ENCODE measurements at regions not wholly inside any gene's neighbourhood (a gene's known extent, or its start where the extent isn't known, plus 50 kb on each side); places are given as distances from the start of the nearest gene placed in this dataset.

- 0% methylated on average over 3 of the region's 3 CpGs for WGBS (ENCODE audit: low lambda C conversion rate)
- no peak overlapping the region for H3K9ac ChIP-seq (ENCODE audit: insufficient read depth, low read depth, low read length)
- H3K9me3 ChIP-seq (ENCODE audit: low read length) = no peaks in the 10 kb centered on the region
- ATAC-seq (no peak), FAIRE-seq (no peak), DNase-seq (ENCODE audit: low spot score) (no peak)
- ChIA-PET CTCF (ENCODE audit: low intra/inter-chr PET ratio, low total read pairs) (no interaction called here), POLR2A (no interaction called here)
- in situ Hi-C loops (cut with HindIII; ENCODE audit: extremely low pct_ligation_motif_present, low pct_unique_long_range_greater_than_20kb) = no loop called here
- H3K4me1 ChIP-seq (ENCODE audit: insufficient read depth, low read length) = peaks cover 7% of the 10 kb centered on the region; the same call in 1 of the 2 replicates
- no peaks in the 10 kb centered on the region for H3K36me3 ChIP-seq (replicated peaks in 1 of 2; ENCODE audit: control insufficient read depth in 1 of 2, insufficient read depth in 2 of 2, low read length in 2 of 2)
- H3K27me3 ChIP-seq (ENCODE audit: control insufficient read depth in 1 of 2, insufficient read depth in 2 of 2, low read length in 2 of 2) = no peaks in the 10 kb centered on the region
- no peaks in the 10 kb centered on the region for H3K79me2 ChIP-seq (ENCODE audit: insufficient read depth, low read length)
- intact Hi-C loops (cut with micrococcal nuclease; ENCODE audit: unreplicated experiment) = no loop called here
- H3K4me2 ChIP-seq (ENCODE audit: low read depth, low read length) = no peak overlapping the region
- H3K27ac ChIP-seq (ENCODE audit: extremely low read length, insufficient read depth, low read length) = no peak overlapping the region
- H2AFZ ChIP-seq (ENCODE audit: low read length) = no peak overlapping the region
- TF ChIP-seq, protein P1, sequence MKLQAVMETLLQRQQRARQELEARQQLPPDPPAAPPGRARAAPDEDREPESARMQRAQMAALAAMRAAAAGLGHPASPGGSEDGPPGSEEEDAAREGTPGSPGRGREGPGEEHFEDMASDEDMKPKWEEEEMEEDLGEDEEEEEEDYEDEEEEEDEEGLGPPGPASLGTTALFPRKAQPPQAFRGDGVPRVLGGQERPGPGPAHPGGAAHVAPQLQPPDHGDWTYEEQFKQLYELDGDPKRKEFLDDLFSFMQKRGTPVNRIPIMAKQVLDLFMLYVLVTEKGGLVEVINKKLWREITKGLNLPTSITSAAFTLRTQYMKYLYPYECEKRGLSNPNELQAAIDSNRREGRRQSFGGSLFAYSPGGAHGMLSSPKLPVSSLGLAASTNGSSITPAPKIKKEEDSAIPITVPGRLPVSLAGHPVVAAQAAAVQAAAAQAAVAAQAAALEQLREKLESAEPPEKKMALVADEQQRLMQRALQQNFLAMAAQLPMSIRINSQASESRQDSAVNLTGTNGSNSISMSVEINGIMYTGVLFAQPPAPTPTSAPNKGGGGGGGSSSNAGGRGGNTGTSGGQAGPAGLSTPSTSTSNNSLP (IDR thresholded peaks at IDR 0.05; ENCODE audit: low read depth, low read length) = no peak
- TF ChIP-seq SOX5 (CRISPR knock-in tag; IDR thresholded peaks at IDR 0.05; ENCODE audit: borderline replicate concordance) = no peak
- no peaks in the 10 kb centered on the region for H4K20me1 ChIP-seq (ENCODE audit: insufficient read depth, low read length)
- H3K4me3 ChIP-seq (replicated peaks in 1 of 3; ENCODE audit: insufficient read depth in 1 of 3, low read depth in 2 of 3, low read length in 3 of 3) = no peak overlapping the region
- no TSS peak for BruUV-seq (replicated peaks)
These were observed 154.1 kb downstream of the MAT2B start for GRCh38 chr5:163659568-163659902.

DNA sequence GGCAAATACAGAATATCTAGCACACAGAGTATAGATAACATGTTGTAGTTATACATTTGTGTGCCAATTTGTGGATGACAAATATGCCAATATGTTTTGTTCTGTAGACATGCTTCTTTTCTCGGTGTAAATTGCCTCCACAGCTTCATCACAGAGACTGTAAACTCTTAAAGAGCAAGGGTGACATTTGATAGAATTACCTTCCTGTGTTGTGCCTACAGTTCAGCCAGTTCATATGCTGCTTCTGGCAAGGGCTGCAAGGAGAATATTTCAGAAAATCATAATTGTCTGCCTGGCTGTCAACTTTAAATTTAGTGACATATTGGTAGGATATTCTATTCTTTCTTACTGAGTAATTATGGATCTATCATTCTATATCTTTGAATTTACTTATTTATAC is 155.1 kb downstream of the MAT2B start:
- no TSS peak for BruUV-seq (replicated peaks)
- ATAC-seq (no peak), FAIRE-seq (no peak)

More for the DNA sequence above, 155.1 kb downstream of the MAT2B start:
- Histone ChIP-seq H3K4me3 (replicated peaks in 1 of 3; ENCODE audit: insufficient read depth in 1 of 3, low read depth in 2 of 3, low read length in 3 of 3) (no peak overlapping the region), H3K4me1 (ENCODE audit: insufficient read depth, low read length) (peaks cover 7% of the 10 kb centered on the region; the same call in 1 of the 2 replicates), H2AFZ (ENCODE audit: low read length) (no peak overlapping the region), H3K79me2 (ENCODE audit: insufficient read depth, low read length) (no peaks in the 10 kb centered on the region), H3K9ac (ENCODE audit: insufficient read depth, low read depth, low read length) (no peak overlapping the region), H4K20me1 (ENCODE audit: insufficient read depth, low read length) (no peaks in the 10 kb centered on the region), H3K36me3 (replicated peaks in 1 of 2; ENCODE audit: control insufficient read depth in 1 of 2, insufficient read depth in 2 of 2, low read length in 2 of 2) (no peaks in the 10 kb centered on the region), H3K4me2 (ENCODE audit: low read depth, low read length) (no peak overlapping the region), H3K9me3 (ENCODE audit: low read length) (no peaks in the 10 kb centered on the region), H3K27me3 (ENCODE audit: control insufficient read depth in 1 of 2, insufficient read depth in 2 of 2, low read length in 2 of 2) (no peaks in the 10 kb centered on the region), H3K27ac (ENCODE audit: extremely low read length, insufficient read depth, low read length) (no peak overlapping the region)
- intact Hi-C loops (cut with micrococcal nuclease; ENCODE audit: unreplicated experiment) = no loop called here
- POLR2A ChIA-PET = no interaction called here
- WGBS (ENCODE audit: low lambda C conversion rate) = 5% methylated on average over 1 of the region's 1 CpG
- in situ Hi-C loops (cut with HindIII; ENCODE audit: extremely low pct_ligation_motif_present, low pct_unique_long_range_greater_than_20kb) = no loop called here
- TF ChIP-seq ZNF232 (CRISPR knock-in tag; IDR thresholded peaks at IDR 0.05; ENCODE audit: borderline replicate concordance) = no peak
- CTCF ChIA-PET (ENCODE audit: low intra/inter-chr PET ratio, low total read pairs) = no interaction called here
- no peak for DNase-seq (ENCODE audit: low spot score)
